ENCODE measurements at regions not wholly inside any gene's neighbourhood (a gene's known extent, or its start where the extent isn't known, plus 50 kb on each side); places are given as distances from the start of the nearest gene placed in this dataset.

- Histone ChIP-seq H3K9me3 (ENCODE audit: low read length) (peaks cover 5% of the 10 kb centered on the region), H3K4me1 (ENCODE audit: insufficient read depth, low read length) (no peaks in the 10 kb centered on the region), H3K36me3 (ENCODE audit: insufficient read depth, low read length) (no peaks in the 10 kb centered on the region), H3K27ac (ENCODE audit: low read depth, low read length) (no peak overlapping the region), H3K4me3 (ENCODE audit: low read length) (no peak overlapping the region), H3K27me3 (ENCODE audit: insufficient read depth, low read length, poor library complexity, severe bottlenecking) (no peaks in the 10 kb centered on the region)
- POLR2A ChIA-PET = no interaction called here
- Mint-ChIP-seq H3K27ac (no peak overlapping the region), H3K4me1 (no peaks in the 10 kb centered on the region), H3K9me3 (peaks cover 7 to 27% (median 12%) of the 10 kb centered on the region in 5 donors), H3K27me3 (no peaks in the 10 kb centered on the region), H3K4me3 (no peak overlapping the region), H3K36me3 (no peaks in the 10 kb centered on the region)
- CTCF ChIA-PET = no interaction called here
- DNase-seq = no peak
Measured at GRCh38 chr7:68442931-68443631, 1155.2 kb upstream of the AUTS2 start.

- Histone ChIP-seq H3K4me3 (ENCODE audit: low read length) (no peak overlapping the region), H3K36me3 (ENCODE audit: insufficient read depth, low read length) (no peaks in the 10 kb centered on the region), H3K9me3 (ENCODE audit: low read length) (no peaks in the 10 kb centered on the region), H3K27ac (ENCODE audit: low read depth, low read length) (no peak overlapping the region), H3K4me1 (ENCODE audit: insufficient read depth, low read length) (no peaks in the 10 kb centered on the region), H3K27me3 (ENCODE audit: insufficient read depth, low read length, poor library complexity, severe bottlenecking) (no peaks in the 10 kb centered on the region)
- ChIA-PET POLR2A (no interaction called here), CTCF (no interaction called here)
- Mint-ChIP-seq H3K27me3 (no peaks in the 10 kb centered on the region), H3K4me3 (no peak overlapping the region), H3K36me3 (no peaks in the 10 kb centered on the region), H3K9me3 (peaks cover 5 to 20% (median 12%) of the 10 kb centered on the region in 5 donors), H3K4me1 (no peaks in the 10 kb centered on the region), H3K27ac (no peak overlapping the region)
- no peak for DNase-seq
Measured at GRCh38 chr7:68444042-68444441, 1154.2 kb upstream of the AUTS2 start.

DNA sequence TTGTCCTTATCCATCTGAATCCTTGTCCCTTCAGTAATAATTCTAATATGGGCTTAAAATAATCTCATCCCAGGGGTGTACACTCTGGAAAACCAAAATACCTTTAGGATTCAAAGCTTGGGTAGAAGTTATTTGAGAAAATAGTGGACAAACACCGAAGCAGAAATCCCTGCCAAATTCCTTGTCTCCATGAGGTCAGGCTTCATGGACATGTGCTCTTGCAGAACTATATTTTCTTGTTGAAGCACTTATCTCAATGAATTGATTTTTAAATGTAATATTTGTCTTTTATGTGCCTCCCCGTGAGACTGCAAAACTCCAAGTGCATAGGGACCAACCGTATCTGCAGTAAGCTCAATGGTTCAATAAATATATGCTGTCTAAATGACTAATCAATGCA is 1153.3 kb upstream of the AUTS2 start:
- H3K27ac ChIP-seq (ENCODE audit: low read depth, low read length) = no peak overlapping the region
- no peaks in the 10 kb centered on the region for H3K4me1 ChIP-seq (ENCODE audit: insufficient read depth, low read length)
- H3K4me3 ChIP-seq (ENCODE audit: low read length) = no peak overlapping the region
- POLR2A ChIA-PET = no interaction called here
- CTCF ChIA-PET = no interaction called here
- no peaks in the 10 kb centered on the region for H3K27me3 ChIP-seq (ENCODE audit: insufficient read depth, low read length, poor library complexity, severe bottlenecking)
- H3K36me3 Mint-ChIP-seq = no peaks in the 10 kb centered on the region
- no peaks in the 10 kb centered on the region for H3K36me3 ChIP-seq (ENCODE audit: insufficient read depth, low read length)
- peaks cover 0 to 2% of the 10 kb centered on the region in 2 donors for H3K27me3 Mint-ChIP-seq
- no peaks in the 10 kb centered on the region for H3K4me1 Mint-ChIP-seq
- H3K9me3 ChIP-seq (ENCODE audit: low read length) = no peaks in the 10 kb centered on the region
- H3K9me3 Mint-ChIP-seq = peaks cover 5 to 20% (median 15%) of the 10 kb centered on the region in 5 donors
- H3K27ac Mint-ChIP-seq = no peak overlapping the region
- H3K4me3 Mint-ChIP-seq = no peak overlapping the region
- no peak for DNase-seq

DNA sequence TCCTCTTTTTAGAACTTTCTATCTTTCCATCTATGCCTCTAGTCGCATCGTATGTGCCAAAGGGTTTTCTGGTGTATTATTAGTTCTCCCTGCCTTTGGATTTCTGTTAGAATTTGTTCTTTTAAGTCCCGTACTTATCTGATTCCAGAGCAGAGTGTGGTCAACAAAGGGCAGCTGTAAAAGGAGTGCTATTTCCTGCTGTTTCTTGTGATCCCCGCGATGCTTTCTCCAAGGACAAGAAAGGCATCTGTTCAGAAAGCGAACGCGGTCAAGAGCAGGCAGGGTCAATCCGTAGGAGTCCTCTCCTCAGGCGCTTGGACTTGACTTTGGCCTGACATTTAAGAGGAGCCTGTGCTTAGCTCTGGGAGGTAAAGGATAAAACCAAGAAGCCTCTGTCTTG is 1152.1 kb upstream of the AUTS2 start:
- Histone ChIP-seq H3K9me3 (ENCODE audit: low read length) (no peaks in the 10 kb centered on the region), H3K36me3 (ENCODE audit: insufficient read depth, low read length) (no peaks in the 10 kb centered on the region), H3K27me3 (ENCODE audit: insufficient read depth, low read length, poor library complexity, severe bottlenecking) (no peaks in the 10 kb centered on the region), H3K27ac (ENCODE audit: low read depth, low read length) (no peak overlapping the region), H3K4me1 (ENCODE audit: insufficient read depth, low read length) (no peaks in the 10 kb centered on the region), H3K4me3 (ENCODE audit: low read length) (no peak overlapping the region)
- no peaks in the 10 kb centered on the region for H3K36me3 Mint-ChIP-seq
- H3K27ac Mint-ChIP-seq = no peak overlapping the region
- no peaks in the 10 kb centered on the region for H3K4me1 Mint-ChIP-seq
- no peak for DNase-seq
- no peak overlapping the region for H3K4me3 Mint-ChIP-seq
- ChIA-PET CTCF (no interaction called here), POLR2A (no interaction called here)
- H3K9me3 Mint-ChIP-seq = peaks cover 3 to 20% (median 16%) of the 10 kb centered on the region in 5 donors
- peaks cover 0 to 2% of the 10 kb centered on the region in 2 donors for H3K27me3 Mint-ChIP-seq

- Histone ChIP-seq H3K27ac (ENCODE audit: low read depth, low read length) (no peak overlapping the region), H3K36me3 (ENCODE audit: insufficient read depth, low read length) (no peaks in the 10 kb centered on the region), H3K4me3 (ENCODE audit: low read length) (no peak overlapping the region), H3K27me3 (ENCODE audit: insufficient read depth, low read length, poor library complexity, severe bottlenecking) (no peaks in the 10 kb centered on the region), H3K4me1 (ENCODE audit: insufficient read depth, low read length) (no peaks in the 10 kb centered on the region), H3K9me3 (ENCODE audit: low read length) (no peaks in the 10 kb centered on the region)
- Mint-ChIP-seq H3K9me3 (peaks cover 5 to 17% (median 10%) of the 10 kb centered on the region in 5 donors), H3K36me3 (no peaks in the 10 kb centered on the region), H3K4me3 (no peak overlapping the region), H3K4me1 (no peaks in the 10 kb centered on the region), H3K27me3 (peaks cover 0 to 6% of the 10 kb centered on the region in 2 donors), H3K27ac (peak overlapping the region in 1 of 8 donors; percentile 32)
- ChIA-PET POLR2A (no interaction called here), CTCF (no interaction called here)
- DNase-seq = no peak
Measured at GRCh38 chr7:68449099-68449498, 1149.2 kb upstream of the AUTS2 start.

DNA sequence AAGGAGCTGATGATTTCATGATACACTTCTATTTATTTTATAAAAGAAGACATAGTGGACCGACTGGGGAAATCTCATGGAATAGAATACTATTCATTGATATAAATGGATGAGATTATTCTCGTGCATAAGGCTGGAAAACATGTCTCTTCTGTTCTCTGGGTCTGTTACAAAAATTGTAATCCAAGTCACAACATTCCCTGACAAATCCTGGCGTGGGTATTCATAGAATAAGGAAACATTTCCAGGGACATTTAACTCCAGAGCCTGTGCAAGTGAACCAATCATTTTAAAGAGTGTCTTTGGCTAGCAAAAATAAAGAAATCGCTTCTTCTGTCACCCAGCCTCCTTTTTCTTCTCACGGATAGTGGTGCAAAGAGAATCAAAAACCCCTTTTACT is 1148.5 kb upstream of the AUTS2 start:
- ChIA-PET POLR2A (no interaction called here), CTCF (no interaction called here)
- no peaks in the 10 kb centered on the region for H3K27me3 ChIP-seq (ENCODE audit: insufficient read depth, low read length, poor library complexity, severe bottlenecking)
- Mint-ChIP-seq H3K4me1 (no peaks in the 10 kb centered on the region), H3K9me3 (peaks cover 5 to 21% (median 8%) of the 10 kb centered on the region in 5 donors), H3K4me3 (no peak overlapping the region), H3K27me3 (peaks cover 0 to 6% of the 10 kb centered on the region in 2 donors), H3K27ac (no peak overlapping the region), H3K36me3 (no peaks in the 10 kb centered on the region)
- no peaks in the 10 kb centered on the region for H3K36me3 ChIP-seq (ENCODE audit: insufficient read depth, low read length)
- no peak for DNase-seq
- H3K4me3 ChIP-seq (ENCODE audit: low read length) = no peak overlapping the region
- no peaks in the 10 kb centered on the region for H3K4me1 ChIP-seq (ENCODE audit: insufficient read depth, low read length)
- H3K27ac ChIP-seq (ENCODE audit: low read depth, low read length) = no peak overlapping the region
- H3K9me3 ChIP-seq (ENCODE audit: low read length) = no peaks in the 10 kb centered on the region

- H3K9me3 ChIP-seq (ENCODE audit: low read length) = no peaks in the 10 kb centered on the region
- Mint-ChIP-seq H3K4me3 (no peak overlapping the region), H3K27ac (no peak overlapping the region), H3K27me3 (peaks cover 0 to 4% of the 10 kb centered on the region in 2 donors), H3K36me3 (no peaks in the 10 kb centered on the region), H3K9me3 (peaks cover 6 to 26% (median 17%) of the 10 kb centered on the region in 5 donors), H3K4me1 (no peaks in the 10 kb centered on the region)
- no peaks in the 10 kb centered on the region for H3K4me1 ChIP-seq (ENCODE audit: insufficient read depth, low read length)
- CTCF ChIA-PET = no interaction called here
- no peak overlapping the region for H3K27ac ChIP-seq (ENCODE audit: low read depth, low read length)
- H3K4me3 ChIP-seq (ENCODE audit: low read length) = no peak overlapping the region
- POLR2A ChIA-PET = no interaction called here
- H3K27me3 ChIP-seq (ENCODE audit: insufficient read depth, low read length, poor library complexity, severe bottlenecking) = no peaks in the 10 kb centered on the region
- DNase-seq = no peak
- no peaks in the 10 kb centered on the region for H3K36me3 ChIP-seq (ENCODE audit: insufficient read depth, low read length)
Measured at GRCh38 chr7:68454931-68455330, 1143.3 kb upstream of the AUTS2 start.

DNA sequence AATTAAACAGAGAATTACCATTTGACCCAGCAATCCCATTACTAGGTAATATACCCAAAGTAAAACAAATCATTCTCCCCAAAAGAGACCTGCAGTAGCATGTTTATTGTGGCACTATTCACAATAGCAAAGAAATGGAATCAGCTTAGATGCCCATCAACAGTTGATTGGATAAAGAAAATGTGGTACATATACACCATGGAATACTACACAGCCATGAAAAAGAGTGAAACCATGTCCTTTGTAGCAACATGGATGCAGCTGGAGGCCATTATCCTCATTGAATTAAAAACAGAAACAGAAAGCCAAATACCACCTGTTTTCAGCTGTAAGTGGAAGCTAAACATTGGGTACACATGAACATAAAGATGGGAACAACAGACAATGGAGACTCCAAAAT is 1141.8 kb upstream of the AUTS2 start:
- ChIA-PET POLR2A (no interaction called here), CTCF (no interaction called here)
- Mint-ChIP-seq H3K27me3 (peaks cover 0 to 4% of the 10 kb centered on the region in 2 donors), H3K4me3 (no peak overlapping the region), H3K4me1 (no peaks in the 10 kb centered on the region), H3K9me3 (peaks cover 6 to 25% (median 18%) of the 10 kb centered on the region in 5 donors), H3K27ac (no peak overlapping the region), H3K36me3 (no peaks in the 10 kb centered on the region)
- H3K36me3 ChIP-seq (ENCODE audit: insufficient read depth, low read length) = no peaks in the 10 kb centered on the region
- H3K4me1 ChIP-seq (ENCODE audit: insufficient read depth, low read length) = no peaks in the 10 kb centered on the region
- no peak overlapping the region for H3K27ac ChIP-seq (ENCODE audit: low read depth, low read length)
- DNase-seq = no peak
- no peaks in the 10 kb centered on the region for H3K27me3 ChIP-seq (ENCODE audit: insufficient read depth, low read length, poor library complexity, severe bottlenecking)
- H3K4me3 ChIP-seq (ENCODE audit: low read length) = no peak overlapping the region
- no peaks in the 10 kb centered on the region for H3K9me3 ChIP-seq (ENCODE audit: low read length)
